ENCODE measurements at regions not wholly inside any gene's neighbourhood (a gene's known extent, or its start where the extent isn't known, plus 50 kb on each side); places are given as distances from the start of the nearest gene placed in this dataset.

GRCh38 chr5:159427180-159428012 lies 97.1 kb upstream of the IL12B start:
- Histone ChIP-seq H3K4me3 (peak overlapping the region; percentile 38; the same call in 1 of the 2 replicates), H3K27me3 (replicated peaks in 1 of 2; ENCODE audit: control insufficient read depth in 2 of 2, insufficient read depth in 2 of 2, low read length in 1 of 2) (no peaks in the 10 kb centered on the region), H3K27ac (ENCODE audit: control insufficient read depth, insufficient read depth) (peak overlapping the region; percentile 10; the same call in 1 of the 2 replicates), H3K9ac (ENCODE audit: control insufficient read depth, insufficient read depth, low read length) (no peak overlapping the region), H2AFZ (ENCODE audit: control insufficient read depth, low read depth, low read length) (no peak overlapping the region), H3K4me1 (ENCODE audit: control insufficient read depth, insufficient read depth, low read length) (peaks cover 48% of the 10 kb centered on the region), H4K20me1 (ENCODE audit: control insufficient read depth, insufficient read depth) (no peaks in the 10 kb centered on the region), H3K4me2 (ENCODE audit: control insufficient read depth, insufficient read depth) (peak overlapping the region; percentile 39), H3K36me3 (ENCODE audit: control insufficient read depth in 2 of 2, insufficient read depth in 2 of 2, low read length in 1 of 2) (no peaks in the 10 kb centered on the region), H3K9me3 (replicated peaks; ENCODE audit: control insufficient read depth, insufficient read depth, low read length) (no peaks in the 10 kb centered on the region; the same call in 2 of the 3 replicates), H3K79me2 (ENCODE audit: control insufficient read depth, insufficient read depth, low read length) (no peaks in the 10 kb centered on the region)
- ChIA-PET SMC1A (ENCODE audit: uncharacterized antibody, unreplicated experiment) (interaction anchor here (1.0 to 8.9 kb wide), 14 partner anchors 13 to 916 kb away, joined by 3 to 133 read pairs (median 3); no protein-coding TSS in a partner anchor), RAD21 (ENCODE audit: unreplicated experiment) (interaction anchor here (1.2 to 4.6 kb wide), 12 partner anchors 13 to 95 kb away, joined by 3 to 42 read pairs (median 10); no protein-coding TSS in a partner anchor), POLR2A (interaction anchor here (0.7 to 3.5 kb wide), 11 partner anchors 12 to 501 kb away, joined by 3 to 21 read pairs (median 3); no protein-coding TSS in a partner anchor), CTCF (interaction anchor here (0.5 to 9.8 kb wide), 16 partner anchors 12 to 560 kb away, joined by 3 to 68 read pairs (median 4); no protein-coding TSS in a partner anchor)
- TSS peak; percentile 83 for BruUV-seq (replicated peaks)
- in situ Hi-C loops (cut with MboI) (no loop called here), intact Hi-C loops (cut with micrococcal nuclease; ENCODE audit: unreplicated experiment) (loop anchor here (1.0 to 5.0 kb wide), 3 partner anchors 15 to 95 kb away; partner anchors contain the start of gene IL12B)
- FAIRE-seq, result peak; percentile 77
- peak; percentile 73 for DNase-seq (ENCODE audit: low read depth, low spot score)
- ATAC-seq, result peak; percentile 79
- WGBS (ENCODE audit: insufficient coverage, insufficient replicate concordance, low lambda C conversion rate, missing lambda C conversion rate), result 2% methylated on average over 7 of the region's 7 CpGs
- TF ChIP-seq SPI1 (IDR thresholded peaks at IDR 0.05; ENCODE audit: borderline replicate concordance, insufficient read depth, low read depth, low read length) (peak; percentile 62; the same call in 1 of the 2 replicates), ZBTB11 (CRISPR knock-in tag; IDR thresholded peaks at IDR 0.05) (no peak), ASH2L (IDR thresholded peaks at IDR 0.05; ENCODE audit: borderline replicate concordance, low read depth) (no peak), IKZF1 (conservative IDR thresholded peaks at IDR 0.05) (peak; percentile 28; the same call in 1 of the 2 replicates), SREBF2 (IDR thresholded peaks at IDR 0.05; ENCODE audit: low read length) (no peak), PKNOX1 (IDR thresholded peaks at IDR 0.05) (peak; percentile 5; the same call in 1 of the 2 replicates), RAD21 (IDR thresholded peaks at IDR 0.05; ENCODE audit: insufficient read depth, low read depth, low read length) (0 out of 2 replicates have a peak, but pooled peaks have one; percentile 8), MTA3 (IDR thresholded peaks at IDR 0.05; ENCODE audit: borderline replicate concordance, low read length) (peak; percentile 54), YY1 (IDR thresholded peaks at IDR 0.05; ENCODE audit: low read depth, low read length) (no peak), CEBPB (IDR thresholded peaks at IDR 0.05; ENCODE audit: borderline replicate concordance in 1 of 2, low read depth in 2 of 2, low read length in 2 of 2) (no peak), HDAC6 (IDR thresholded peaks at IDR 0.05; ENCODE audit: unreplicated experiment) (no peak)
- TF ChIP-seq, protein P1, sequence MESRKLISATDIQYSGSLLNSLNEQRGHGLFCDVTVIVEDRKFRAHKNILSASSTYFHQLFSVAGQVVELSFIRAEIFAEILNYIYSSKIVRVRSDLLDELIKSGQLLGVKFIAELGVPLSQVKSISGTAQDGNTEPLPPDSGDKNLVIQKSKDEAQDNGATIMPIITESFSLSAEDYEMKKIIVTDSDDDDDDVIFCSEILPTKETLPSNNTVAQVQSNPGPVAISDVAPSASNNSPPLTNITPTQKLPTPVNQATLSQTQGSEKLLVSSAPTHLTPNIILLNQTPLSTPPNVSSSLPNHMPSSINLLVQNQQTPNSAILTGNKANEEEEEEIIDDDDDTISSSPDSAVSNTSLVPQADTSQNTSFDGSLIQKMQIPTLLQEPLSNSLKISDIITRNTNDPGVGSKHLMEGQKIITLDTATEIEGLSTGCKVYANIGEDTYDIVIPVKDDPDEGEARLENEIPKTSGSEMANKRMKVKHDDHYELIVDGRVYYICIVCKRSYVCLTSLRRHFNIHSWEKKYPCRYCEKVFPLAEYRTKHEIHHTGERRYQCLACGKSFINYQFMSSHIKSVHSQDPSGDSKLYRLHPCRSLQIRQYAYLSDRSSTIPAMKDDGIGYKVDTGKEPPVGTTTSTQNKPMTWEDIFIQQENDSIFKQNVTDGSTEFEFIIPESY (IDR thresholded peaks at IDR 0.05), result no peak
- TF ChIP-seq, protein P2, sequence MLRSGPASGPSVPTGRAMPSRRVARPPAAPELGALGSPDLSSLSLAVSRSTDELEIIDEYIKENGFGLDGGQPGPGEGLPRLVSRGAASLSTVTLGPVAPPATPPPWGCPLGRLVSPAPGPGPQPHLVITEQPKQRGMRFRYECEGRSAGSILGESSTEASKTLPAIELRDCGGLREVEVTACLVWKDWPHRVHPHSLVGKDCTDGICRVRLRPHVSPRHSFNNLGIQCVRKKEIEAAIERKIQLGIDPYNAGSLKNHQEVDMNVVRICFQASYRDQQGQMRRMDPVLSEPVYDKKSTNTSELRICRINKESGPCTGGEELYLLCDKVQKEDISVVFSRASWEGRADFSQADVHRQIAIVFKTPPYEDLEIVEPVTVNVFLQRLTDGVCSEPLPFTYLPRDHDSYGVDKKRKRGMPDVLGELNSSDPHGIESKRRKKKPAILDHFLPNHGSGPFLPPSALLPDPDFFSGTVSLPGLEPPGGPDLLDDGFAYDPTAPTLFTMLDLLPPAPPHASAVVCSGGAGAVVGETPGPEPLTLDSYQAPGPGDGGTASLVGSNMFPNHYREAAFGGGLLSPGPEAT (IDR thresholded peaks at IDR 0.05; ENCODE audit: low read depth), result peak; percentile 72; the same call in 1 of the 2 replicates

Measured in GM12878 (cell line).